DOHH2 (cell line): ENCODE measurements at regions not wholly inside any gene's neighbourhood (a gene's known extent, or its start where the extent isn't known, plus 50 kb on each side); places are given as distances from the start of the nearest gene placed in this dataset.

Source experiments
- EZH2phosphoT487 ChIP-seq: fragments of 200-600 bp; sonication (generic); IDR thresholded peaks from 2 replicates; pipeline ENCODE4 v1.6.1; 2017; ENCODE audit warnings: borderline replicate concordance, mild to moderate bottlenecking, antibody characterized with exemption, low read length, moderate library complexity, mixed read lengths
- TF ChIP-seq, protein P1 (sequence below): fragments of 200-600 bp; sonication (generic); IDR thresholded peaks from one replicate; pipeline ENCODE4 v1.5.1; 2014; ENCODE audit warnings: antibody characterized with exemption, mild to moderate bottlenecking, low read depth, low read length; ENCODE audit not compliant: poor library complexity, severe bottlenecking

DNA sequence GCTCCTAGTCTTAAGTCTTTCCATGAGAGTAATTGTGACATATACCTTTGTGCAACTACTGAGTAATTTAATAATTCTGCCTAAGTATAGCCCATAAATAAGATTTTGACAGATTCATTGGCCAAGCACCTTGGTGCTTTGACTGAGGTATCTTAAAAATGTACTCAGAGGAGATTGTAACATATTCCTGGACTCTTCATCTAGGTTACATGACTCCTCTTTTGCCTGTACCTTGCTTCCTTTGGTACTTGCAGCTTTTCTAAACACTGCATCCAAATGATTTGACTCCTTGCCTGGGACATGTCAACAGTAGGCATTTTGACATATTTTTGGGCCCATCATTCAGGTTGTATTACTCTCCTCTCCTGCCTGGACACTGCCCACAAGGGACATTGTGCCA is 1125.0 kb upstream of the AMELY start:
- TF ChIP-seq, protein P1, sequence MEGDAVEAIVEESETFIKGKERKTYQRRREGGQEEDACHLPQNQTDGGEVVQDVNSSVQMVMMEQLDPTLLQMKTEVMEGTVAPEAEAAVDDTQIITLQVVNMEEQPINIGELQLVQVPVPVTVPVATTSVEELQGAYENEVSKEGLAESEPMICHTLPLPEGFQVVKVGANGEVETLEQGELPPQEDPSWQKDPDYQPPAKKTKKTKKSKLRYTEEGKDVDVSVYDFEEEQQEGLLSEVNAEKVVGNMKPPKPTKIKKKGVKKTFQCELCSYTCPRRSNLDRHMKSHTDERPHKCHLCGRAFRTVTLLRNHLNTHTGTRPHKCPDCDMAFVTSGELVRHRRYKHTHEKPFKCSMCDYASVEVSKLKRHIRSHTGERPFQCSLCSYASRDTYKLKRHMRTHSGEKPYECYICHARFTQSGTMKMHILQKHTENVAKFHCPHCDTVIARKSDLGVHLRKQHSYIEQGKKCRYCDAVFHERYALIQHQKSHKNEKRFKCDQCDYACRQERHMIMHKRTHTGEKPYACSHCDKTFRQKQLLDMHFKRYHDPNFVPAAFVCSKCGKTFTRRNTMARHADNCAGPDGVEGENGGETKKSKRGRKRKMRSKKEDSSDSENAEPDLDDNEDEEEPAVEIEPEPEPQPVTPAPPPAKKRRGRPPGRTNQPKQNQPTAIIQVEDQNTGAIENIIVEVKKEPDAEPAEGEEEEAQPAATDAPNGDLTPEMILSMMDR: no peak
- no peak for TF ChIP-seq EZH2phosphoT487
